Ovary (tissue), 7 donors: ENCODE measurements at regions not wholly inside any gene's neighbourhood (a gene's known extent, or its start where the extent isn't known, plus 50 kb on each side); places are given as distances from the start of the nearest gene placed in this dataset.

Source experiments
- DNase-seq, 5 donors: peaks; one replicate each; pipeline ENCODE4 v3.0.0-alpha.2; 2019 to 2020
- H3K27ac ChIP-seq, 2 donors: fragments of 200-600 bp; one replicate each; pipeline versions ENCODE4 v1.5.1 to v1.8.0; 2019 to 2022
- H3K27me3 ChIP-seq: fragments of 200-600 bp; one replicate; pipeline ENCODE4 v1.8.0; 2022
- H3K36me3 ChIP-seq: fragments of 200-600 bp; sonication (generic); one replicate; pipeline ENCODE4 v1.5.1; 2019
- H3K4me1 ChIP-seq: one replicate; pipeline ENCODE4 v1.8.1; 2013; ENCODE audit warnings: mild to moderate bottlenecking, moderate library complexity; ENCODE audit not compliant: insufficient read depth
- H3K4me3 ChIP-seq: fragments of 200-600 bp; sonication (generic); one replicate; pipeline ENCODE4 v1.5.1; 2017
- H3K9me3 ChIP-seq, 2 donors: fragments of 200-600 bp in 1 of 2; sonication (generic) in 1 of 2; one replicate each; pipeline versions ENCODE4 v1.5.1 to v1.8.1; 2013 to 2019; ENCODE audit warnings: mild to moderate bottlenecking in 1 of 2, moderate library complexity in 1 of 2
- EP300 ChIP-seq: sonication (generic); formaldehyde crosslinking; IDR thresholded peaks from one replicate; pipeline ENCODE4 v1.6.1; 2017; ENCODE audit warnings: antibody characterized with exemption
- POLR2A ChIP-seq: fragments of 450-650 bp; IDR thresholded peaks from one replicate; pipeline ENCODE4 v1.6.1; 2017; ENCODE audit warnings: antibody characterized with exemption, mild to moderate bottlenecking, moderate library complexity
- WGBS, 3 donors: extraction: QIAGEN DNeasy Blood & Tissue Kit in 1 of 3; methylation state at CpG; one replicate each; pipeline versions ENCODE4 v1.1.5 to v1.1.7; 2013 to 2017; 5-methylcytosine and 5-hydroxymethylcytosine counted together
- intact Hi-C, 4 donors: fragments of 100-400 bp; cut with DNase I; formaldehyde crosslinking; loops; one replicate each; pipeline versions ENCODE4 v1.11.0 to v1.15.1; 2022 to 2023
- TF ChIP-seq, protein P1 (sequence below), 3 donors: fragments of 450-650 bp in 2 of 3; fragments of 200-600 bp in 1 of 3; IDR thresholded peaks; one replicate each; pipeline versions ENCODE4 v1.5.1 to v1.8.0; 2016 to 2022; ENCODE audit warnings: antibody characterized with exemption in 3 of 3, mild to moderate bottlenecking in 1 of 3
- donor health status: DM: no; HTN: no; CAD: no; lungs with moderate emphysema.
- donor health status: DM: no; HTN: no; CAD: no.
- donor health status: Bipolar disorder and iron deficiency.
- donor health status: DM: no; HTN: no; CAD: no.
- donor health status: DM: yes; HTN: yes; CAD: no.

DNA sequence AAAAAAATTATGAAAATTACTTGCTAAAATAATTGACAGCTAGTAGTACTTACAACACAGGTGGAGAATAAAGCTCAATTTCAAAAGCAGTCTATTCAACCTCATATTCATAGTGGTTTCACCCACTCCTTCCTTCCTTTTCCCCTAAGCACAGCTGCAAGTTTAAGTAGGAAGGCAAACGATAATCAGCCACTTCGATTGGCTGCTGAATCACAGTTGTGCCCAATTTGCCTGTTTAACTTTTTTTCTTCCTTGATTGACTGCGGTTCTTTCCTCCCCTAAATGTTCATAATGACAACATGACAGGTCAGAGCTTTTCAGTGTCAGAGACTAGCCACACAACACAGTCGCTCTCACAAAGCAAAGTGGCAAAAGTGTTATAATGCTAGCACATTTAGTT, 468.0 kb upstream of the GBE1 start:
- H3K27me3 ChIP-seq, result no peaks in the 10 kb centered on the region
- no peak overlapping the region for H3K4me3 ChIP-seq
- no peaks in the 10 kb centered on the region for H3K36me3 ChIP-seq
- H3K4me1 ChIP-seq, result no peaks in the 10 kb centered on the region
- no peak overlapping the region for H3K27ac ChIP-seq
- no peaks in the 10 kb centered on the region for H3K9me3 ChIP-seq
- no peak for DNase-seq
- intact Hi-C loops, result no loop called here
- TF ChIP-seq, protein P1, sequence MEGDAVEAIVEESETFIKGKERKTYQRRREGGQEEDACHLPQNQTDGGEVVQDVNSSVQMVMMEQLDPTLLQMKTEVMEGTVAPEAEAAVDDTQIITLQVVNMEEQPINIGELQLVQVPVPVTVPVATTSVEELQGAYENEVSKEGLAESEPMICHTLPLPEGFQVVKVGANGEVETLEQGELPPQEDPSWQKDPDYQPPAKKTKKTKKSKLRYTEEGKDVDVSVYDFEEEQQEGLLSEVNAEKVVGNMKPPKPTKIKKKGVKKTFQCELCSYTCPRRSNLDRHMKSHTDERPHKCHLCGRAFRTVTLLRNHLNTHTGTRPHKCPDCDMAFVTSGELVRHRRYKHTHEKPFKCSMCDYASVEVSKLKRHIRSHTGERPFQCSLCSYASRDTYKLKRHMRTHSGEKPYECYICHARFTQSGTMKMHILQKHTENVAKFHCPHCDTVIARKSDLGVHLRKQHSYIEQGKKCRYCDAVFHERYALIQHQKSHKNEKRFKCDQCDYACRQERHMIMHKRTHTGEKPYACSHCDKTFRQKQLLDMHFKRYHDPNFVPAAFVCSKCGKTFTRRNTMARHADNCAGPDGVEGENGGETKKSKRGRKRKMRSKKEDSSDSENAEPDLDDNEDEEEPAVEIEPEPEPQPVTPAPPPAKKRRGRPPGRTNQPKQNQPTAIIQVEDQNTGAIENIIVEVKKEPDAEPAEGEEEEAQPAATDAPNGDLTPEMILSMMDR (IDR thresholded peaks at IDR 0.05), result no peak
- TF ChIP-seq EP300, result no peak
- TF ChIP-seq POLR2A, result no peak
- WGBS, 3 donors, result 67 to 78% (median 73%) methylated on average over 4 of the region's 4 CpGs

DNA sequence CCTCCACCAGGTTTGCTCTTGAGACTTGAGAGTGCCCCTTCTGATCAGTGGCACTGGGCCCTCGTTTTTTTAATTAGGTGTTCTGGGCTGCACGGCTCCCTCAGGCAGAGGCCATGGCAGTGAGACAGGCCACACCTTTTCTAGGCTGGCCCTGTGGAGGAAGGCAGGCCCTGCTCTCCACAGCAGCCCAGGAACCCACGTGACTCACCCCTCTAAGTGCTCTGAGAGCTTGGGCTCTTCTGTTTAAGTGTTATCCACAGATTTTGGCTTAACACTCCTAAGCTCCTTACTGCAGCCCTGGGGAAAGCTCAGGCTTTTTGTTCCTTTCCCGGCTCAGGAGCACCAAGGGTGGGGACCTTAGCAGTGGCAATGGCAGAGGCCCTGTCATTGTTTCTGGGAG, 463.2 kb upstream of the GBE1 start:
- no peaks in the 10 kb centered on the region for H3K4me1 ChIP-seq
- no peak overlapping the region for H3K4me3 ChIP-seq
- H3K9me3 ChIP-seq, result no peaks in the 10 kb centered on the region
- WGBS, 3 donors, result 83 to 90% (median 90%) methylated on average over 4 of the region's 4 CpGs
- no peaks in the 10 kb centered on the region for H3K27me3 ChIP-seq
- H3K27ac ChIP-seq, result no peak overlapping the region
- no peaks in the 10 kb centered on the region for H3K36me3 ChIP-seq
- intact Hi-C loops, result no loop called here
- DNase-seq, result no peak
- no peak for TF ChIP-seq POLR2A
- TF ChIP-seq, protein P1 (IDR thresholded peaks at IDR 0.05), result no peak
- no peak for TF ChIP-seq EP300

DNA sequence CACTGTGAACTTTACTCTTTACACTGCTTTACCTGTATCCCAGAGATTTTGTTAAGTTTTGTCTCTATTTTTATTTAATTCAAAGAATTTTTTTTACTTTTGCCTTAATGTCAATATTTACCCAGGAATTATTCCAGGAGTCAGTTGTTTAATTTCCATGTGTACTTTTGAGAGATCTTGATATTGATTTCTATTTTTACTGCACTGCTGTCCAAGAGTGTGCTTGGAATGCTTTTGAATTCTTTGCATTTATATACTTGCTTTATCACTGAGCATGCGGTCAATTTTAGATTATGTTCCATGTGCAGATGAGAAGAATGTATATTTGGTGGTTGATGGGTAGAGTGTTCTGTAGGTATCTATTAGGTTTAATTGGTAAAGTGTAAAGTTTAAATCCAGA, 461.0 kb upstream of the GBE1 start:
- TF ChIP-seq POLR2A (no peak), EP300 (no peak)
- TF ChIP-seq, protein P1 (IDR thresholded peaks at IDR 0.05), result no peak
- Histone ChIP-seq H3K27me3 (no peaks in the 10 kb centered on the region), H3K4me1 (no peaks in the 10 kb centered on the region), H3K4me3 (no peak overlapping the region), H3K9me3 (no peaks in the 10 kb centered on the region), H3K27ac (no peak overlapping the region), H3K36me3 (no peaks in the 10 kb centered on the region)
- WGBS, 3 donors, result 63 to 76% (median 67%) methylated on average over 1 of the region's 1 CpG
- no peak for DNase-seq
- intact Hi-C loops, result no loop called here

DNA sequence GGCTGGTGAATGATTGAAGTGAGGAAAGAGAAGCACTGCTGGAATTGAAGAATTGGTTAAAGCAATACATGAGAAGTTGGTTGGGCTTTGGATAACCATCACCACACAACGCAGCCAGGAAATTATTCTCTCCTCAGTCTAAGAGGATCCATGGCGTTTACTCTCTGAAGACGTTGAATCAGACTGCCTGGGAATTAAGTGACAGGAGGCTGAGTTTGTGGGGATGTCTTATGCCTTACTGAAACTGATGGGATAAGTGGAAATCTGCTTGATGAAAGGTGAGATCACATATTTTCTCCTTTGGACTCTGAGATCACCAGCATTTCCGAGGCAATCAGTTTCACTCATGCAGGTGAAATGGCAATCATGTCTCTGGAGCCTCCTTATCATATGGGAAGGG, 456.1 kb upstream of the GBE1 start:
- no peak for DNase-seq
- Histone ChIP-seq H3K4me1 (no peaks in the 10 kb centered on the region), H3K27me3 (no peaks in the 10 kb centered on the region), H3K36me3 (no peaks in the 10 kb centered on the region), H3K27ac (no peak overlapping the region), H3K9me3 (no peaks in the 10 kb centered on the region), H3K4me3 (no peak overlapping the region)
- WGBS, 3 donors, result 86 to 94% (median 88%) methylated on average over 4 of the region's 4 CpGs
- TF ChIP-seq, protein P1 (IDR thresholded peaks at IDR 0.05), result no peak
- TF ChIP-seq POLR2A (no peak), EP300 (no peak)
- intact Hi-C loops, result no loop called here
